Mesothelial cell of epicardium (in vitro differentiated cells): ENCODE measurements at regions not wholly inside any gene's neighbourhood (a gene's known extent, or its start where the extent isn't known, plus 50 kb on each side); places are given as distances from the start of the nearest gene placed in this dataset.
"Not testable (repeated sequence)": the region's sequence is repeated elsewhere in the genome, so short reads cannot be mapped to it uniquely, and the experiment has no call there.

Experiments used
- DNase-seq, 2 experiments: peaks; one replicate each; pipeline ENCODE4 v3.0.0; 2021; ENCODE audit warnings: low spot score in 2 of 2; ENCODE audit not compliant: unreplicated experiment in 2 of 2
- H3K27ac Mint-ChIP-seq: 2 replicates; pipeline ENCODE4 v1.8.0; 2021; ENCODE audit warnings: mixed read lengths
- H3K27me3 Mint-ChIP-seq: 2 replicates; pipeline ENCODE4 v1.8.0; 2021; ENCODE audit warnings: low read depth, mixed read lengths
- H3K36me3 Mint-ChIP-seq: 2 replicates; pipeline ENCODE4 v1.8.0; 2021; ENCODE audit warnings: mixed read lengths
- H3K4me1 Mint-ChIP-seq: 2 replicates; pipeline ENCODE4 v1.8.0; 2021; ENCODE audit warnings: mixed read lengths
- H3K4me3 Mint-ChIP-seq: 2 replicates; pipeline ENCODE4 v1.8.0; 2021; ENCODE audit warnings: mild to moderate bottlenecking, moderate library complexity, mixed read lengths
- H3K9me3 Mint-ChIP-seq: 2 replicates; pipeline ENCODE4 v1.8.0; 2021; ENCODE audit warnings: mixed read lengths
- CTCF ChIP-seq: fragments of 200-600 bp; sonication (generic); IDR thresholded peaks from one replicate; pipeline ENCODE4 v1.5.0; 2021; ENCODE audit warnings: antibody characterized with exemption; ENCODE audit not compliant: unreplicated experiment

GRCh38 chr20:48039514-48039913 is 254.2 kb upstream of the SULF2 start:
- peaks cover 29% of the 10 kb centered on the region for H3K27me3 Mint-ChIP-seq
- H3K4me1 Mint-ChIP-seq, result peaks cover 5% of the 10 kb centered on the region
- H3K27ac Mint-ChIP-seq, result no peak overlapping the region
- no peak for TF ChIP-seq CTCF
- no peak for DNase-seq
- H3K36me3 Mint-ChIP-seq, result no peaks in the 10 kb centered on the region
- H3K4me3 Mint-ChIP-seq, result no peak overlapping the region
- peaks cover 14% of the 10 kb centered on the region for H3K9me3 Mint-ChIP-seq

GRCh38 chr20:48038713-48039112 is 253.4 kb upstream of the SULF2 start:
- TF ChIP-seq CTCF, result no peak
- Mint-ChIP-seq H3K9me3 (peaks cover 14% of the 10 kb centered on the region), H3K4me3 (no peak overlapping the region), H3K4me1 (peaks cover 5% of the 10 kb centered on the region), H3K27ac (no peak overlapping the region), H3K27me3 (peaks cover 29% of the 10 kb centered on the region), H3K36me3 (no peaks in the 10 kb centered on the region)
- no peak for DNase-seq

GRCh38 chr20:48037798-48038197 is 252.5 kb upstream of the SULF2 start:
- not testable (repeated sequence) for H3K4me3 Mint-ChIP-seq, H3K4me1 Mint-ChIP-seq, H3K27ac Mint-ChIP-seq, H3K36me3 Mint-ChIP-seq, DNase-seq, H3K9me3 Mint-ChIP-seq
- peaks cover 22% of the 10 kb centered on the region for H3K27me3 Mint-ChIP-seq

- Mint-ChIP-seq H3K9me3 (peaks cover 7% of the 10 kb centered on the region), H3K27ac (no peak overlapping the region), H3K4me1 (peaks cover 3% of the 10 kb centered on the region), H3K27me3 (peaks cover 25% of the 10 kb centered on the region), H3K36me3 (no peaks in the 10 kb centered on the region), H3K4me3 (no peak overlapping the region)
- DNase-seq, result no peak
- TF ChIP-seq CTCF, result no peak
Observed at GRCh38 chr20:48035961-48036731, 250.9 kb upstream of the SULF2 start.

GRCh38 chr20:48034751-48035150 is 249.5 kb upstream of the SULF2 start:
- no peak for TF ChIP-seq CTCF
- no peak for DNase-seq
- no peak overlapping the region for H3K4me3 Mint-ChIP-seq
- H3K27me3 Mint-ChIP-seq, result peaks cover 21% of the 10 kb centered on the region
- H3K36me3 Mint-ChIP-seq, result no peaks in the 10 kb centered on the region
- H3K9me3 Mint-ChIP-seq, result peaks cover 7% of the 10 kb centered on the region
- no peak overlapping the region for H3K27ac Mint-ChIP-seq
- no peaks in the 10 kb centered on the region for H3K4me1 Mint-ChIP-seq

- H3K9me3 Mint-ChIP-seq, DNase-seq, H3K4me3 Mint-ChIP-seq, H3K27ac Mint-ChIP-seq, H3K4me1 Mint-ChIP-seq, H3K36me3 Mint-ChIP-seq: not testable (repeated sequence)
- peaks cover 20% of the 10 kb centered on the region for H3K27me3 Mint-ChIP-seq
Observed at GRCh38 chr20:48033005-48033404, 247.7 kb upstream of the SULF2 start.

- no peak overlapping the region for H3K27ac Mint-ChIP-seq
- no peaks in the 10 kb centered on the region for H3K36me3 Mint-ChIP-seq
- peaks cover 7% of the 10 kb centered on the region for H3K9me3 Mint-ChIP-seq
- peaks cover 12% of the 10 kb centered on the region for H3K27me3 Mint-ChIP-seq
- no peak for DNase-seq
- H3K4me3 Mint-ChIP-seq, result no peak overlapping the region
- no peaks in the 10 kb centered on the region for H3K4me1 Mint-ChIP-seq
- no peak for TF ChIP-seq CTCF
Observed at GRCh38 chr20:48031122-48031521, 245.8 kb upstream of the SULF2 start.
